Left ventricle myocardium inferior (tissue), 1 donor: ENCODE measurements at regions not wholly inside any gene's neighbourhood (a gene's known extent, or its start where the extent isn't known, plus 50 kb on each side); places are given as distances from the start of the nearest gene placed in this dataset.

ENCODE experiments used
- DNase-seq: peaks from one replicate; pipeline ENCODE4 v3.0.0-alpha.2; 2020
- H3K27ac ChIP-seq: fragments of 200-600 bp; replicated peaks from 2 replicates; pipeline ENCODE4 v1.8.0; 2021
- H3K27me3 ChIP-seq: fragments of 200-600 bp; 2 replicates; pipeline ENCODE4 v1.8.0; 2021; ENCODE audit warnings: low read depth
- H3K36me3 ChIP-seq: fragments of 200-600 bp; 2 replicates; pipeline ENCODE4 v1.8.0; 2021
- H3K4me1 ChIP-seq: fragments of 200-600 bp; 2 replicates; pipeline ENCODE4 v1.8.0; 2021
- H3K4me3 ChIP-seq: fragments of 200-600 bp; 2 replicates; pipeline ENCODE4 v1.8.0; 2021; ENCODE audit warnings: mild to moderate bottlenecking, moderate library complexity
- H3K9me3 ChIP-seq: fragments of 200-600 bp; replicated peaks from 2 replicates; pipeline ENCODE4 v1.8.0; 2021
- intact Hi-C: fragments of 100-400 bp; cut with micrococcal nuclease; formaldehyde crosslinking; loops from one replicate; pipeline ENCODE4 v1.11.0; 2022
- TF ChIP-seq, protein P1 (sequence below): fragments of 200-600 bp; IDR thresholded peaks from 2 replicates; pipeline ENCODE4 v1.8.0; 2021; ENCODE audit warnings: antibody characterized with exemption, mild to moderate bottlenecking, borderline replicate concordance
- donor health status: DM: no; HTN: yes; CAD: no; lungs with severe emphysema.

DNA sequence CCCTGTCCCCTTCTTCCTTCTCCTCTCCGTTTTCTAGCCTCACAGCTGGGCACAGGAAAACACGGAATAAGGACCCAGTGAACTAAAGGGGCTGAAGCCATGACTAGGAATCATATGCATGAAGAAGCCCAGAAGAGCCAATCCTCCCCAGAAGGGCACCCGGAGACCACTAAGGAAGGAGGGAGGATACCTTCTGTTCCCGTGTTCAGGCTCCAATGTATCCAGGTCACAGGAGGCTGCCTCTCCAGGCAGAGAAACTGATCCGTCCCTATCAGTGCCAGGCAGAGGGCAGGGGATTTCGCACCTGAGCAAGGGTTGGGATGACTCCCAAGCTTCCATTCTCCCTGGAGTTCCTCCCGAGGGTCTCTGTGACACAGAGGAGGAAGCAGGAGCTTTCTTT is 246.6 kb downstream of the SNX10 start:
- H3K36me3 ChIP-seq: no peaks in the 10 kb centered on the region
- no peaks in the 10 kb centered on the region for H3K4me1 ChIP-seq
- no peaks in the 10 kb centered on the region for H3K9me3 ChIP-seq
- H3K27ac ChIP-seq: no peak overlapping the region
- intact Hi-C loops: no loop called here
- peaks cover 91% of the 10 kb centered on the region for H3K27me3 ChIP-seq
- DNase-seq: no peak
- TF ChIP-seq, protein P1, sequence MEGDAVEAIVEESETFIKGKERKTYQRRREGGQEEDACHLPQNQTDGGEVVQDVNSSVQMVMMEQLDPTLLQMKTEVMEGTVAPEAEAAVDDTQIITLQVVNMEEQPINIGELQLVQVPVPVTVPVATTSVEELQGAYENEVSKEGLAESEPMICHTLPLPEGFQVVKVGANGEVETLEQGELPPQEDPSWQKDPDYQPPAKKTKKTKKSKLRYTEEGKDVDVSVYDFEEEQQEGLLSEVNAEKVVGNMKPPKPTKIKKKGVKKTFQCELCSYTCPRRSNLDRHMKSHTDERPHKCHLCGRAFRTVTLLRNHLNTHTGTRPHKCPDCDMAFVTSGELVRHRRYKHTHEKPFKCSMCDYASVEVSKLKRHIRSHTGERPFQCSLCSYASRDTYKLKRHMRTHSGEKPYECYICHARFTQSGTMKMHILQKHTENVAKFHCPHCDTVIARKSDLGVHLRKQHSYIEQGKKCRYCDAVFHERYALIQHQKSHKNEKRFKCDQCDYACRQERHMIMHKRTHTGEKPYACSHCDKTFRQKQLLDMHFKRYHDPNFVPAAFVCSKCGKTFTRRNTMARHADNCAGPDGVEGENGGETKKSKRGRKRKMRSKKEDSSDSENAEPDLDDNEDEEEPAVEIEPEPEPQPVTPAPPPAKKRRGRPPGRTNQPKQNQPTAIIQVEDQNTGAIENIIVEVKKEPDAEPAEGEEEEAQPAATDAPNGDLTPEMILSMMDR: no peak
- H3K4me3 ChIP-seq: no peak overlapping the region

DNA sequence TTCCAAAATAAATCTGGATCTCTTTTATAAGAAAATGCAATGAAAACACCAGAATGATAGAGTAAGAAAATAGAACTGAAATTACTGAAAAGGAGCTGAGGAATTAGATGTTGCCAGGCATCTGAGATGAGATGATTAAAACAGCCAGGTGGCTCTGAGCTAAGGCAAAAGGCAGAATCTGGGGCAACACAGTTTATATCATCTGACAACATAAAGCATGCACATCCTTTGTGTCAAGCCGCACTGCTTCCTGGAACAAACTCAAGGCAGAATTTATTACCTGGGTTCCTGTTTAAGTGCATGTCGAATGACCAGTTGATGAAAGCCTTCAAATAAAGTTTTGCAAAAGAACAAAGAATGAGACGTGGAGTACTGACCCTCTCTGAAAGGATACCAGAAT is 247.0 kb downstream of the SNX10 start:
- Histone ChIP-seq H3K27me3 (peaks cover 94% of the 10 kb centered on the region), H3K4me1 (no peaks in the 10 kb centered on the region), H3K27ac (no peak overlapping the region), H3K9me3 (no peaks in the 10 kb centered on the region), H3K4me3 (no peak overlapping the region), H3K36me3 (no peaks in the 10 kb centered on the region)
- DNase-seq: no peak
- TF ChIP-seq, protein P1: no peak
- intact Hi-C loops: no loop called here

DNA sequence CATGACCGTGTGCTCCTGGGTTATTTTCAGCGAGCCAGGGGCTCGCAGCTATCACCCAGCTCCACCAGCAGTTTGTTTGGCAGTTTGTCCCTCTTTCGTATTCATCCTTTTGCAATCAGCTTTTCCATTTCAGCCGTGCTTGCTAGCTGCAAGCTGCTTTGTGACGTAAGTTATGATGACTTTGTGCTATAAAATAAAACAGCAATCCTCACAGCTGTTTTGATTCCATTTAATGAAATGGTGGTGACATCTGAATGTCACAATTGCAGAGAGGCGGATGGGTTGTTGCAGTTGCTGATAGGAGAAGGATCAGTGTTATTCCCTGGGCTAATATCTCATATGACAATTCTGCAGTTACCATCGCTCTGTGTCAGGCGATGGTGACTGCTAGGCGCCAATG is 251.7 kb downstream of the SNX10 start:
- intact Hi-C loops: no loop called here
- DNase-seq: no peak
- Histone ChIP-seq H3K27me3 (peaks cover 75% of the 10 kb centered on the region), H3K9me3 (peaks cover 12% of the 10 kb centered on the region), H3K4me1 (no peaks in the 10 kb centered on the region), H3K27ac (no peak overlapping the region), H3K36me3 (no peaks in the 10 kb centered on the region), H3K4me3 (no peak overlapping the region)
- TF ChIP-seq, protein P1: no peak

DNA sequence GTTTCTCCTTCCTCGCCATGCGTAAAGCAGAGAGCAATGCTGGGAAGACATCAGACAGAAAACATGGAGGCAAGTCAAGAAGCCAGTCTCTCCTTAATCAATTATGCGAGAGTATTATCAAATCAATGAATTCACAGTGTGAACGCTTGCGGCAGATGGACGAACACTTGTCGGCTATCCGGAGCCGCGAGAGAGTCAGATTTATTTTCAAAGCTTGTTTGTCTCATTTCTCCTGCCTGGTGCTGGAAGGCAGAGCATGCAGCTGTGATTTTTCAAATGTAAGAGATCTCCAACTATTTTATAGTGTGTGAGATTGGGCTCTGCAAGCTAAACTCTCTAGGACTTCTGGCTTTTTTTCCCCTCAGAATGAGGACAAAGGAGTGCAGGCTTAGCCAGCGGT is 252.3 kb downstream of the SNX10 start:
- Histone ChIP-seq H3K4me3 (no peak overlapping the region), H3K9me3 (peaks cover 12% of the 10 kb centered on the region), H3K27me3 (peaks cover 73% of the 10 kb centered on the region), H3K4me1 (no peaks in the 10 kb centered on the region), H3K36me3 (no peaks in the 10 kb centered on the region), H3K27ac (no peak overlapping the region)
- no peak for DNase-seq
- intact Hi-C loops: no loop called here
- TF ChIP-seq, protein P1: no peak

DNA sequence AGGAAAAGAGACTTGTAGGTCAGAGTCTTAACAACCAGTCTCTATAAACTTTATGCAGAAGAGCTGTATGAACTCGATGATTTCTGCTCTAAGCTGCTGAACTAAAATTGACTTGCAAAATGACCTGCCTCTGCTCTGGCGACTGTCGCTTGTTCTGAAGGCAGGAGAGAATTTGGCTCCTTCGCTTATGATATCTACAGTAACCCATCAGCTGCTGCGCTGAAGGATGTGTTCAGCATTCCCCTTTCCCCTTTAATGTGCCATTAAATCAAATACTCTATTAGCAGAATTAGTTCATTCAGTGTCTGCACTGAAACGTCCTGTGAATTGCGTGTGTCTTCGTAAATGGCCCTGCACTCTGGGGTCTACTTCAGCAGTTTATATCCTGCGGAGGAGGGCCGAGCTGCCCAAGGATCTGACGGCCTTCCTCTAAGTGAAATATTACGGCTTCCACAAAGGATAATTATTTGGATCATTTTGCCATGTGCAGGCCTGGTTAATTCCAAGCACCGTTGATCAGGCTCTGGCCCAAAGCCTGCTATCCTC is 254.9 kb downstream of the SNX10 start:
- DNase-seq: no peak
- intact Hi-C loops: no loop called here
- H3K27me3 ChIP-seq: peaks cover 68% of the 10 kb centered on the region

More for the DNA sequence above, 254.9 kb downstream of the SNX10 start:
- Histone ChIP-seq H3K4me3 (no peak overlapping the region), H3K36me3 (no peaks in the 10 kb centered on the region), H3K4me1 (no peaks in the 10 kb centered on the region), H3K9me3 (peaks cover 12% of the 10 kb centered on the region), H3K27ac (no peak overlapping the region)
- TF ChIP-seq, protein P1: no peak
